GF-D8 (cell line): ENCODE measurements at regions not wholly inside any gene's neighbourhood (a gene's known extent, or its start where the extent isn't known, plus 50 kb on each side); places are given as distances from the start of the nearest gene placed in this dataset.

ENCODE experiments used
- DNase-seq: peaks from one replicate; lab custom pipeline; 2025; lab: John Stamatoyannopoulos, UW

GRCh38 chr1:56311766-56312165, 267.6 kb downstream of the PLPP3 start:
- no peak for DNase-seq

GRCh38 chr1:56310945-56311344, 268.4 kb downstream of the PLPP3 start:
- DNase-seq = no peak

DNA sequence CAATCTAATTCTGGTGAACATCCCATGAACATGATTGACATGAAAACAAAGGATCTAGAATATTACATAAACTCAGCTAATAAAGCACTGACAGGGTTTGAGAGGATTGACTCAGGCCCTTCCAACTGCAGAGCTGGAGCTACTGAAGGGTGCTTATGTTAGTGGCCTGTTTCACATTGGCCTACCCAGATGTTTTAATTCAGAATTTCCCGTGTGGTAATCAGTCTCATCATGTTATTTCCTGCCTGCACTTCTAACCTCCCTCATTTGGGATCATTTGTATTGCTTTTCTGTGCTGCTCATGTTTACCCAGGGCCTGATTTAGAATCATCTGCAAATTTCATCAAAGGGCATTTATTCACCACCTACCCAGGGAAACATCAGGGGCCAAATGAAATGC, 270.3 kb downstream of the PLPP3 start:
- DNase-seq = no peak

- DNase-seq = no peak
These were observed 274.4 kb downstream of the PLPP3 start for GRCh38 chr1:56304975-56305374.

- no peak for DNase-seq
These were observed 275.6 kb downstream of the PLPP3 start for GRCh38 chr1:56303805-56304204.

- no peak for DNase-seq
These were observed 276.5 kb downstream of the PLPP3 start for GRCh38 chr1:56302878-56303277.

DNA sequence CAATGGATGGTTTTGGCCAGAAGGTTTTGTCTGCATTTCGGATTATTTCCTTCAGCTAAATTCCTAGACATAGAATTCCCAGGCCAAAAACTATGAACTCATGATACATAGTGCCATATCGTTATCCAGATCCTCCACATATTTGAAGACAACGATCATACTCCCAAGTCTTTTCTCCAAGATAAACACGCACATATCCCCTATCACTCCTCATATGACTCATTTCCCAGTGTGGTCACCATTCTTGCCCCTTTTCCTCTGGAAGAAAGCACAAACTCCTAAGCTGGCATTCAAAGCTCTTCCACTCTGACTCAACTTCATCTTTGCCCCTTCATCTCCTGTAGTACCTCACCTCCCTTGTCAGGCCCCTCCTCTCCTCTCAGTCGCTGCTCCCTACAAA, 277.6 kb downstream of the PLPP3 start:
- DNase-seq = no peak

DNA sequence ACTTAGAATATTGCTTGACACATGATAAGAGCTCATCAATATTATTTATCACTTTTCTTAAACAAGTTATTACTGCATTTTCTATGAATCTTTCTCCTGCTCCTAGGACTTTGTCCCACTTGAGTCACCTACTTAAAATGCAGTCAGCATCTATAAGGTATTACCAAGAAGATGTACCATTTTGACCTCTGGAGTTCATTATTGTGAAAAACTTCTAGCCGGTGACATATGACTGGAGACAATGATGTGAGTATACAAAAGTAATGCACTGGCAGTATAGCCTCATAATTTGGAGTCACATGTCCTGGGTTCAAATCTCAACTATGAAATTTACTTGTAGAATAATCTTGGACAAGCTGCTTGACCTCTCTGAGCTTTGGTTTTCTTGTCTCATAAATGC, 278.5 kb downstream of the PLPP3 start:
- no peak for DNase-seq

- DNase-seq = no peak
These were observed 280.5 kb downstream of the PLPP3 start for GRCh38 chr1:56298866-56299265.

- no peak for DNase-seq
These were observed 281.5 kb downstream of the PLPP3 start for GRCh38 chr1:56297904-56298303.

DNA sequence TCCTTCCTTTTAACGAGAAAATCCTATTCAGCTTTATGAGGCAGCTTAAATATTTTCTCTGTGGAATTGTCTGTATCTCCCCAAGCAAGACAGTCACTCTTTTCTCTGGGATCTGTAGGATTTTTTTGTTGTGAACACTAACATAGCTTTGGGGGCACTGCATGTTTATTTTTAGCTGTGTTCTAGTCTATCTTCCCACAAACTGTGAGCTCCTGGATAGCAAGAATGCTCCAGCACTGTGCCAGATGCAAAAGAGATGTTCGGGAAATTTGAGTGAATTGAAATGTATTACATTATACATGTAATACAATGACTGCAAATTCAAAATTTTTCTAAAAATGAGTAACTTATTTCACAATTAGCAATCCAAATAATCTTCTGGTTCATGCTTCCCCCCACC, 282.2 kb downstream of the PLPP3 start:
- DNase-seq = no peak

- DNase-seq = no peak
These were observed 283.1 kb downstream of the PLPP3 start for GRCh38 chr1:56295949-56296929.

GRCh38 chr1:56291374-56291919, 287.9 kb downstream of the PLPP3 start:
- no peak for DNase-seq

DNA sequence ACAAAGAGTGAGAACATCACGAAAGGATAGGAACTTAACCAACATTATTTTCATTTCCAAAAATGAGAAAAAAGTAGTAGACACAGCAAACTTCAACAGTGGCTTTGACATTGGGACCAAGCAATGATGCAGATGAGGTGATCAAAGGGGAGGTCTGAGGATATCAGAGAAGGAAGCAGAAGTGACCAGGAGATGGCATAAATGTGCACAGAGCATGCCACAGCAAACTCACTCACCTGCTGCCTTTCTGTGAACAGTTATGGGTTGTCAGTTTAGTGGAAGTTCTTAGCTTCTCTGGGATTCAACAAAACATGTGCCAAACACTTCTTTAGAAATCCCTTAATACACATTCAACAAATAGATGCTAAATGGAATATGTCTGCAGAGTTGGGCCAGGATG, 290.1 kb downstream of the PLPP3 start:
- no peak for DNase-seq

- DNase-seq = no peak
These were observed 291.6 kb downstream of the PLPP3 start for GRCh38 chr1:56287721-56288120.

GRCh38 chr1:56286956-56287355, 292.4 kb downstream of the PLPP3 start:
- no peak for DNase-seq

- no peak for DNase-seq
These were observed 292.9 kb downstream of the PLPP3 start for GRCh38 chr1:56286506-56286905.

DNA sequence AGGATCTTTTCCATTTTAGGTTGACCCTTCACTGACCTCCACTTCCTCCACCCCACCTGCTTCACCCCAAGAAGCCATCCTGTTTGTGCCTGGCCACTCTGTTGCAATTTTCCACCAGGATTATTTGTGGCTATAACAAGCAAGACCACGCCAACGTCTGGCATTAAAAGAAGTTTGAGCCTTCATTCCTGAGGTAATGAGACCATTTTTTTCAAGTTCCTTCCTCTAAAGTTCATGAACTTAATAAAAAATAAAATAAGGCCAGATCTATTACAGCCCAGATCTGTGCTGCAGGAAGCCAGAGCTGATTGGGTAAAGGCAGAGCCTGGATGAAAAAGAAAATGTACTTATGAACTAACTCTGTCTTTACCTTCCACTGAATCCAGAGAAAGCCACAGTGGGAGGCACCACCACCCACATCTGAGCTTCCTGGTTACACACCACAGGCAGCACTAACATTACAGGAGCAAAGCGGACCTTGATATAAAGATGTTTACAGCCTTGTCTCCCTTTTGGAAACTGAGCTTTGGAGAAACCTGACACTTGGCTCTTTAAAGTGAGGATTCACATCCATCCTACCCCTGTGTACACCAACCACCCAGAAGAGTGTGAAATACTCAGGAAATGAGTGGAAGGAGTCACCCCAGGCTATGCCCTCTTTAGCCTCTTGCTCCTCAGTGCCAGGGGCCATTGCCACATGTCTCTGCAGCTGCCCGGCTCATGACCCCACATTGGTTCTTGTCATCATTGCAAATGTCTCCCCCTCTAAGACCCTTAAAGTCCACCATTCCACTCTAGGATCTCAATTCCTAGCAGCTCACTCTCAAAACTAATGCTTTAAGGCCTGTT, 293.6 kb downstream of the PLPP3 start:
- DNase-seq = no peak

DNA sequence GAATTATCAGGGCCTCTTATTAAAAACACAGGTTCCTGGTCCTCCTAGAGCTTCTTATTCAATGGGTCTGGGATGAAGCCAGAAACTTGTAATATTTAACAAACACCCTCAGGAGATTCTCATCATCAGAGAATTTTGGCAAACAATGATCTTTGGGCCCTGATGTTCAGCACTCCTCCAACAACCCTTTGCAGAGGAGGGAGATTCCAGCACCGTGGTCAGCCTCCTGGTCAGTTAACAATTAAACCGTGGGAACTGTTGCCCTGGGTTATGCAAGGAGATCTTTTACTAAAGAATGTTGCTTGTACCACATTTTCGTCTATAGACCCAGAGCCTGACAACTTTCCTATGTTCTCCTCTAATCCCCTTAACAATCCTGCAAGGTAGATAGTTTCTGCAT, 294.4 kb downstream of the PLPP3 start:
- no peak for DNase-seq

GRCh38 chr1:56278061-56278460, 301.3 kb downstream of the PLPP3 start:
- no peak for DNase-seq

DNA sequence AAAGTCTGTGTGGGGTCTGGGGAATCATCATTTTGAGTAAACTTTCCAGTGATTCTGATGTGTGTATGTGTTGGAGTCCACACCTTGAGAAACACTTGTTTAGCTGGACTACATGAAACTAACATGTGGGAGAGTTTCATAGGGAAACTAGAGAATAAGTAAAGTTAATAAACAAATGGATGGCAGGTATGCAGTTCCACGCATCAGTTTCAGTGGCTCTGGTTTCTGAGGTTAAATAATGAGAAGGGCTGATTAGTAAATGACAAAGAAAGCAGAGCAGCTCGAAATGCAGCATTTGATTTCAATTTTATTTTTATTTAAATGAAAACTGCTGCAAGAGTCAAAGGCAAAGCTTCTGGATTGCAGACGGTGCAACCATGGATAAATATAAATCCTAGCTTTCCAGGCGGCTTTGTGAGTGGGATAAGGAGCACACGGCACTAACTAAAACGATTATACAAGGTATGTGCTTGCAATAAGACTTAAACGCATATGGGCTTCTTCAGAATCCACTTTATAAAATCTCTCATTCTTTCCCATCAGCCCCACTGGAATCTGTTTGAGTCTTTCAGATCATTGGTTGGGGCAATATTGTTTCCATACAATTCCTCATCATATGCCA, 310.7 kb downstream of the PLPP3 start:
- no peak for DNase-seq

- DNase-seq = no peak
These were observed 311.8 kb downstream of the PLPP3 start for GRCh38 chr1:56267611-56268010.
